ENCODE measurements at regions not wholly inside any gene's neighbourhood (a gene's known extent, or its start where the extent isn't known, plus 50 kb on each side); places are given as distances from the start of the nearest gene placed in this dataset.

DNA sequence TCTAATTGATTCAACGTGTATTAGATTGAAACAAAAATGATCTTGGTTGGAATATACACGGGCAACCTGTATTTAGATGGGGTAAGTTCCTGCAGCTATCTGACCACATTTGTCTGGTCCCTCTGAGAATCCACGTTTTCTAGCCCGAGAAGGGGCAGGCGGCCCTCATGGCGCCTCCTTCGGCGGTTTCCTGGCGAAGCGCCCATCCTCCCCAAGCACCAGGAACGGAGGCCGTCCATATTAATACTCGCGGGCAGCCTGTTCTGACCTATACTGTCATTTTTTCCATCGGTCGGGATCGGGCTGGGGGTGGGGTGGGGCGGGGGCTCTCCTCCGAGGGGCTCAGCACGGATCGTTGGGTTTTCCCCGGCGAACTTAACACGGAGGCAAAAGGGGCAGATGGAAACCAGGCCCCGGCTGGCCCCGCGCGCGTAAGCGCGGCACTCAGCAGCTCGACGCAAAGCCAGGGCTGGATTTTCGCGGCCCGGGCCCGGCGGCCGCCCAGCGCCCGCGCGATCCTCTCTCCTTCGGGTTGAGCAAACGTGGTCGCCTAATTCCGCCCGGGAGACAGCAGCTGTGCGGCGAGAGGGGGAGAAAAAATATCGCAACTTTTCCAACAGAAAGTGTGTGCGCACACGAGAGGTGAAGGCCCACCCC lies 77.2 kb upstream of the BCOR start:
- DNase-seq, result peak; percentile 50

- DNase-seq, result no peak
Measured at GRCh38 chrX:40174001-40174853, 76.5 kb upstream of the BCOR start.

DNA sequence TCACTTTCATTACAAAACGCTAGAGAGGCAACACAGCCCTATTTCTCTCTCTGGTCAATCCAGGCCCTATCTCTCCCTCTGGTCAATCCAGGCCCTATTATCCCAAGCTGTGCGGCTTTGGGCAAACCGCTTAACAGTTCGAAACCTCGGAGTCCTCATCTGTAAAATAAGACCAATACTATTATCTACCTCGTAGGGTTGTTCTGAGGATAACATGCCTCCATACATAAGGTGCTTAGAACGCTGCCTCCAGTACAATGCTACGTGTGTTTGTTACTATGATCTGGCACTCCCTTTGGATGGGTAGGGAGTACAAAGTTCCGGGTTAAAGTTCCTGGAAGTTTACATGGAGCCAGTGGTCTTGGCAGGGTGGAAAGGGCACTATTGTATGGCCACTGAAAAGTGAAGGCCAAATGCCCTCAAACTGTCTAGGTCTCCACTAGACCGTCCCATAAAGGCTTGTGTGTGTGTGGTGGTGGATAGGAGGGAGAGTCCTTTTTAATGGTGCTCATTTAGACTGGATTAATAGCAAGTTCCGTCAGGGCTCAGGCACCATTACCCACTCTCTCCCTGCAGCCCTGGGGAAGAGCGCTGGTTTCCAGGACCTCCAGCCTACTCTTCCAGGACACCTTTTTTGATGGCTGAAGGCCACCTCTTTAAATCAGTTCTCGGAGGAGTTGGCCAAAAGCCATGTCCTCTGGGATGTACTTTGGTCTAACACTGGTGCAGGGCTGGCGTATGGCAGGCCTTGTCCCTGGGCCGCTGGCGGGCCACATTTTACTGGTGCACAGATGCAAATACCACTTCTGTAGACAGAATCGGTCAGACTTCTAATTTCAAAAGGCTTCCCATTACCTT lies 75.6 kb upstream of the BCOR start:
- DNase-seq, result no peak

DNA sequence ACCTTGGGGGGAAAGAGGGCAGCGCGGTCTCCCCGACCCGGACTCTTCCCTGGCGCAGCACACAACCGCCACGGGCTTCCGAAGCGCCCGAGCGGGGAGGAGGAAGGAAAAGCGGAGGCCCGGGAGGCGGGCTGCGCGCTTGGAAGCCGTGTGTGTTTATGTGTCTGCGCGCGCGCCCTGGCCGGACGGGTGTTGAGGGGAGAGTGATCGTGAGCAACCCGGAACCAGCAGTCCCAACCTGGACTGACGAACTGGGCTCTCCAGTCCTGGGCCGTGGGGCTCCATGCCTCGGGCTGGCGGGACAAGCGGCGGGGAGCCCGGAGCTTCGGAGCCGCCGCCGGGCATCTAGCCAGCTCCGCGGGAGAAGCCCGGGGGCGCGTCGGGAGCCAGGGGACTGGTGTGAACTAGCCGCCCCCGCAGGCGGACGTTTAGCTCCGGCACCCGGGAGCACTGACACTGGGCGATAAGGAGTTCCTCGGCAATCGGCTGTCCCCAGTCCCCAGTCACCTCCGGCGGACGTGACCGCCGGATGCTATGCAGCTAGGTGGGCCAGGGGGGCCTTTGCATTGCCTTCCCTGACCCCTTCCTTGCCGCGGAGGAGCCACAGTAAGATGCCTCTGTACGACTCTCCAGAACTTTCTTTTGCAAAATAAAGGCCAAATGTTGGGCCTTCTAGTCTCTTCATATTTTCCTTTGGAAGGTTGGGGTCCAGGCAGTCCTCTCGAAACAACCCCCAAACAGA lies 74.8 kb upstream of the BCOR start:
- DNase-seq, result peak; percentile 62

- DNase-seq, result peak; percentile 45
Measured at GRCh38 chrX:40171513-40172400, 74.0 kb upstream of the BCOR start.

- DNase-seq, result no peak
Measured at GRCh38 chrX:40170830-40171512, 73.2 kb upstream of the BCOR start.

GRCh38 chrX:40169193-40170101 lies 71.7 kb upstream of the BCOR start:
- DNase-seq, result no peak

- DNase-seq, result no peak
Measured at GRCh38 chrX:40168480-40169011, 70.8 kb upstream of the BCOR start.

DNA sequence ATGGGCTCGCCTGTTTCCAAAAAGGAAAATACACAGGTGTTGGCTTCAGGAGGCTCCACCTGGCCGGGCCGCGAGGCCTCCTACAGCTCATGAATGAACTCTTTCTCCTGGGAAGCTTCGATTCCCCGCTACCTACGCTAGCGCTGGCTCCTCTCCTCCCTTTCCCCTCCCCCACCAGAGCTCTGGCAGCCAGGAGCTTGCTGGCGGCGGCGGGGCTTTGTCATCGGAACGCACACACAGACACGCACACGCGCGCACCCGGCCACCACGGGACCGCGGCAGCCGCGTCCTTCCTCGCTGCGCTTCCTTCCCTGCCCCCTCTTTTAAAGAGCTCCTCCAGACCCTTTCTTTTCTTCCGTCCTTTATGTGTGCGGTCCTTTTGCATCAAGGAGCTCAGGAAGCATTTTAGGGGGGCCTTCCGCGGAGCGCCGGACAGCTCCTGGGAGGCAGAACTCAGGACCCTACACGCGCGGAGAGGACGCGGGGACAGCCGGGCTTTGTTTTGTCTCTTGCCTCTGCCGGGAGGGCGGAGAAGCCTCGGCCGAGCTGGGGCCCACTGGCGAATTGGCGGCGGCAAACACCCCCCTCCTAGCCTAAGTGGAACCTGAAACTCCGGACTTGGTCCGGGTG lies 70.2 kb upstream of the BCOR start:
- no peak for DNase-seq

DNA sequence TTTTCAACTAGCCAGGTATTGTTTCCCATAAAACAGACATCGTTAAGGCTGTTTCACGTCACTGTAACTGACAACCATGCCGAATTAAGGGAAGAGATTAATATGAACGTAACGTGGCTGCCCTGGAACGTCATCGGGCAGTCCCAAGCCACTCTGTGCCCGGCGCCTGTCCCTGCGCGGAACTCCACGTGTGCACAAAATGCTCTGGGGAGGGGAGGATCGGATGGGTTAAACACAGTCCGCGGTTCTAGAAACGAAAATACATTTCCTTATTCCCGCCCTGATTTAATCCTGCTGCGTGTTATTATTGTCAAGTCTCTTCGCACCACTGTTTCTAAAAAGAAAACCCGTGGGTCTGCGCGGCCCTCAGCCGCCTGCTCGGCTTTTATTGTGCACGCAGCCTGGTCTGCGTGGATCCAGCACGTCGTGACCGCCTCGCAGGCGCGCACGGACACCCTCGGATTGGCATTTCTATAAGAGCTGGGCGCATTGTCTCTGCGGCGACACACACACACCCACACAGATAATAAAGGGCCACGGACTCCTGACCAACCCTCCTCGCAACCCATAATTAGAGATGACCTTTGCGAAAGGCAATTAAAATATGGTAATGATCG lies 69.6 kb upstream of the BCOR start:
- DNase-seq, result no peak

GRCh38 chrX:40166582-40166981 lies 68.8 kb upstream of the BCOR start:
- DNase-seq, result no peak

- DNase-seq, result no peak
Measured at GRCh38 chrX:40165861-40166260, 68.1 kb upstream of the BCOR start.

DNA sequence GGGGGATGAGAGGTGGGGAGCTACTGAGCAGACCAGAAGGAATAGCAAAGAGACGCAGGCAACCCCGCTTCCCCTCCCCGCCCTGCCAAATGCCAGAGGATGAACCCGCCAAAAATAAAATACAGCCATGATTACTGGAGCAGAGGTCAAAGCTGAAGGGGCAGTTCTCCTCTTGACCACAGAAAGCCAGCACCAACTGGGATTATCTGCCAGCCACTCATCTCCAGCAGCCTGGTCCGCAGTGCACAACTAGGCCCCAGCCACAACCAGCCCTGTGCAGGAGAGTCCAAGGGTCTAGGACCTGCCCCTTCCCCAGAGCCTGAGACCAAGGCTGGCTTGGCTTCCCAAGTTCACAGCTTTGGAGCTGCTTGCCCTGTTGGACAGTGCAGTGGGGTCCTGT lies 67.4 kb upstream of the BCOR start:
- no peak for DNase-seq

DNA sequence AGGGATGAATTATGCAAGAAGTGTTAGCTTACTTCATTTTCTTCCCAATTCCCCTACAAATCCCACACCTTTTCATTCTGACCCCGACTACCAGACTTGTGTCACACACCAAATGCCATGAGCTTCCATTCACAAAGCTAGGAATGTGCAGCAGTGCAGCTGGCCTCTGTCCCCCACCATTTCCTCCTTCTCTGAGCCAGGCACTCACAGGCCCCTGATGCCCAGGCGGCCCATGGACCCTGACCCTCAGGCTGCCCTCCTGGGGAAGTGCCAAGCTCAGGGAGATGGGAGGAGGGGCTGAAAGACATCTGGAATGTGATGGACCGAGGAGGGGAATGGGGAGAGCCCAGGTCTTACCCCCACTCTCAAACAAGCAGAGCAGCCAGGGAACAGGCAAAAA lies 67.0 kb upstream of the BCOR start:
- no peak for DNase-seq

DNA sequence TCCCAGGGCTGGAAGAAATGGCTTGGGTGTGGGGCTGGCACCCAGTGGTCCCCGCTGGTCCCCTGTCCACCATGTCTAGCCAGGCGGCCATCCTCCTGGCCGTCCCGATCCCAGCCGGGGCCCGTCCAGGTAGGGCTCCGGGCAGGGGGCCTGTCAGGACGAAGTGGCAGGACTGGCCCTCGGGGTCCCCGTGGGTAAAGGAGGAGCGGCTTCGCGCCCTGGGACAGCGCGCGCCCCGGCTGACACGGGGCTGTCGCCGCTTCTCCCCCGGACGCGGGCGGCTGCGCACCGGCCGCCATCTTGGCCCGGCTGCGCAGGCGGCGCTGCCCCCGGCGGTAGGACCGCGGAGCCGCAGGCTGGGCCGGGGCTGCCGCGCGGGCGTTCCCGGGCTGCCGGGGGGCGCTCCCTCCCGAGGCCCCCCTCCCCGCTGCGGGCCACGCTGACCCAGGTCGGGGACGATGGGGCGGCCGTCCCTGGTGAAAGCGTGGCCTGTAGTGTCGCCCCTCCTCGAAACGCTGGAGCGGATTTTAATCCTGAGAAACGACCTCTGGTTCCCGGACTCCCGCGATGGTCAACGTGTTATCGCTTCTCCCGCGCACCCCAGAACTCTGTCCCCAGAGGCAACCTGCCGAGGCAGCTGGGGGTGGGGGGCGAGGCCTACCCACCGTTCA lies 60.4 kb upstream of the BCOR start:
- no peak for DNase-seq

GRCh38 chrX:40157228-40158035 lies 59.7 kb upstream of the BCOR start:
- no peak for DNase-seq
